HEK293 (cell line): ENCODE measurements at regions not wholly inside any gene's neighbourhood (a gene's known extent, or its start where the extent isn't known, plus 50 kb on each side); places are given as distances from the start of the nearest gene placed in this dataset.

Experiments used
- AEBP2 ChIP-seq: fragments of 450-650 bp; formaldehyde crosslinking; IDR thresholded peaks from 2 replicates; pipeline ENCODE4 v1.5.1; 2016; ENCODE audit warnings: missing biosample characterization, missing genetic modification characterization, borderline replicate concordance
- CTCF ChIP-seq: fragments of 450-650 bp; formaldehyde crosslinking; IDR thresholded peaks from 2 replicates; pipeline ENCODE4 v1.5.1; 2016; ENCODE audit warnings: missing biosample characterization, missing genetic modification characterization
- INSM2 ChIP-seq: fragments of 450-650 bp; formaldehyde crosslinking; IDR thresholded peaks from 2 replicates; pipeline ENCODE4 v1.5.1; 2016; ENCODE audit warnings: missing biosample characterization, missing genetic modification characterization
- KLF9 ChIP-seq: fragments of 450-650 bp; formaldehyde crosslinking; IDR thresholded peaks from 2 replicates; pipeline ENCODE4 v1.5.1; 2016; ENCODE audit warnings: missing biosample characterization, missing genetic modification characterization, low read depth
- MYNN ChIP-seq: fragments of 450-650 bp; formaldehyde crosslinking; IDR thresholded peaks from 2 replicates; pipeline ENCODE4 v1.5.1; 2016; ENCODE audit warnings: missing biosample characterization, missing genetic modification characterization, borderline replicate concordance
- ZBTB48 ChIP-seq: fragments of 450-650 bp; formaldehyde crosslinking; IDR thresholded peaks from 2 replicates; pipeline ENCODE4 v1.5.1; 2016; ENCODE audit warnings: missing biosample characterization, missing genetic modification characterization
- ZNF121 ChIP-seq: fragments of 450-650 bp; formaldehyde crosslinking; IDR thresholded peaks from 2 replicates; pipeline ENCODE4 v1.5.1; 2016; ENCODE audit warnings: missing biosample characterization, missing genetic modification characterization
- ZNF169 ChIP-seq: fragments of 450-650 bp; formaldehyde crosslinking; IDR thresholded peaks from 2 replicates; pipeline ENCODE4 v1.5.1; 2016; ENCODE audit warnings: missing biosample characterization, missing genetic modification characterization
- ZNF501 ChIP-seq: fragments of 450-650 bp; formaldehyde crosslinking; IDR thresholded peaks from 2 replicates; pipeline ENCODE4 v1.5.1; 2016; ENCODE audit warnings: missing biosample characterization, missing genetic modification characterization
- ZNF513 ChIP-seq: fragments of 450-650 bp; IDR thresholded peaks from 2 replicates; pipeline ENCODE4 v1.5.1; 2018; ENCODE audit warnings: missing biosample characterization, missing genetic modification characterization

GRCh38 chr3:103499132-103499900 lies 1064.5 kb downstream of the ZPLD1 start:
- no peak for TF ChIP-seq CTCF (tag by site-specific recombination)
- no peak for TF ChIP-seq ZNF513
- no peak for TF ChIP-seq ZNF121
- TF ChIP-seq AEBP2 (tag by site-specific recombination), result no peak
- no peak for TF ChIP-seq MYNN
- no peak for TF ChIP-seq KLF9 (tag by site-specific recombination)
- TF ChIP-seq ZNF169, result no peak
- TF ChIP-seq INSM2, result no peak
- TF ChIP-seq ZBTB48 (tag by site-specific recombination), result no peak
- TF ChIP-seq ZNF501, result no peak
